GM12872 (cell line): ENCODE measurements at regions not wholly inside any gene's neighbourhood (a gene's known extent, or its start where the extent isn't known, plus 50 kb on each side); places are given as distances from the start of the nearest gene placed in this dataset.

Source experiments
- CTCF ChIP-seq: IDR thresholded peaks from 3 replicates; pipeline ENCODE4 v1.5.1; 2011; ENCODE audit warnings: low read depth, mild to moderate bottlenecking, low read length, moderate library complexity; ENCODE audit not compliant: insufficient read depth

GRCh38 chr2:205937211-205937610 is 148.8 kb downstream of the INO80D start:
- TF ChIP-seq CTCF = no peak

GRCh38 chr2:205936446-205936845 is 149.5 kb downstream of the INO80D start:
- TF ChIP-seq CTCF = no peak

- no peak for TF ChIP-seq CTCF
These were observed 151.5 kb downstream of the INO80D start for GRCh38 chr2:205934443-205934842.

GRCh38 chr2:205932861-205933260 is 153.1 kb downstream of the INO80D start:
- TF ChIP-seq CTCF = no peak

GRCh38 chr2:205931388-205931787 is 154.6 kb downstream of the INO80D start:
- TF ChIP-seq CTCF = no peak

- no peak for TF ChIP-seq CTCF
These were observed 155.8 kb downstream of the INO80D start for GRCh38 chr2:205930209-205930608.

- TF ChIP-seq CTCF = no peak
These were observed 156.6 kb downstream of the INO80D start for GRCh38 chr2:205929246-205929942.
